ENCODE measurements at regions not wholly inside any gene's neighbourhood (a gene's known extent, or its start where the extent isn't known, plus 50 kb on each side); places are given as distances from the start of the nearest gene placed in this dataset.
A peak's percentile ranks its signal among the peaks of the same experiment; 100 is the strongest.

GRCh38 chr10:124270530-124271327 is 148.0 kb downstream of the OAT start:
- DNase-seq (ENCODE audit: low read depth), result no peak
- H3K4me3 ChIP-seq (ENCODE audit: low read depth, low read length), result no peak overlapping the region
- TF ChIP-seq CTCF (conservative IDR thresholded peaks at IDR 0.05; ENCODE audit: low read depth, low read length), result no peak

GRCh38 chr10:124268976-124269375 is 149.7 kb downstream of the OAT start:
- no peak for TF ChIP-seq CTCF (conservative IDR thresholded peaks at IDR 0.05; ENCODE audit: low read depth, low read length)
- no peak for DNase-seq (ENCODE audit: low read depth)
- no peak overlapping the region for H3K4me3 ChIP-seq (ENCODE audit: low read depth, low read length)

- no peak overlapping the region for H3K4me3 ChIP-seq (ENCODE audit: low read depth, low read length)
- TF ChIP-seq CTCF (conservative IDR thresholded peaks at IDR 0.05; ENCODE audit: low read depth, low read length), result no peak
- no peak for DNase-seq (ENCODE audit: low read depth)
Observed at GRCh38 chr10:124267911-124268549, 150.7 kb downstream of the OAT start.

GRCh38 chr10:124267231-124267885 is 151.4 kb downstream of the OAT start:
- DNase-seq (ENCODE audit: low read depth), result no peak
- TF ChIP-seq CTCF (conservative IDR thresholded peaks at IDR 0.05; ENCODE audit: low read depth, low read length), result no peak
- H3K4me3 ChIP-seq (ENCODE audit: low read depth, low read length), result no peak overlapping the region

GRCh38 chr10:124266468-124267230 is 152.1 kb downstream of the OAT start:
- H3K4me3 ChIP-seq (ENCODE audit: low read depth, low read length), result no peak overlapping the region
- no peak for TF ChIP-seq CTCF (conservative IDR thresholded peaks at IDR 0.05; ENCODE audit: low read depth, low read length)
- peak; percentile 12 for DNase-seq (ENCODE audit: low read depth)

- no peak overlapping the region for H3K4me3 ChIP-seq (ENCODE audit: low read depth, low read length)
- no peak for DNase-seq (ENCODE audit: low read depth)
- no peak for TF ChIP-seq CTCF (conservative IDR thresholded peaks at IDR 0.05; ENCODE audit: low read depth, low read length)
Observed at GRCh38 chr10:124265776-124266467, 152.8 kb downstream of the OAT start.

Data from choroid plexus epithelial cell (primary cell).